ENCODE measurements at regions not wholly inside any gene's neighbourhood (a gene's known extent, or its start where the extent isn't known, plus 50 kb on each side); places are given as distances from the start of the nearest gene placed in this dataset.

- H4K20me1 ChIP-seq = no peaks in the 10 kb centered on the region
- no peaks in the 10 kb centered on the region for H3K36me3 ChIP-seq
- no peak for TF ChIP-seq Cebpa-rat (IDR thresholded peaks at IDR 0.05)
- H3K4me3 ChIP-seq = no peak overlapping the region
- no peak overlapping the region for H3K9ac ChIP-seq
- no peaks in the 10 kb centered on the region for H3K4me1 ChIP-seq
- H3K4me2 ChIP-seq = no peak overlapping the region
- 0 out of 2 replicates have a peak, but pooled peaks cover 11% of the 10 kb centered on the region for H3K9me3 ChIP-seq
- H3K27ac ChIP-seq = no peak overlapping the region
- no peaks in the 10 kb centered on the region for H3K27me3 ChIP-seq
Measured at GRCh38 chr15:36066757-36067156, 512.7 kb upstream of the CDIN1 start.

- Histone ChIP-seq H3K27me3 (no peaks in the 10 kb centered on the region), H3K9me3 (0 out of 2 replicates have a peak, but pooled peaks cover 11% of the 10 kb centered on the region), H3K4me1 (no peaks in the 10 kb centered on the region), H3K4me2 (no peak overlapping the region), H3K27ac (no peak overlapping the region), H3K4me3 (no peak overlapping the region), H4K20me1 (no peaks in the 10 kb centered on the region), H3K9ac (no peak overlapping the region), H3K36me3 (no peaks in the 10 kb centered on the region)
- no peak for TF ChIP-seq Cebpa-rat (IDR thresholded peaks at IDR 0.05)
Measured at GRCh38 chr15:36067483-36068274, 511.7 kb upstream of the CDIN1 start.

GRCh38 chr15:36075333-36075732 is 504.1 kb upstream of the CDIN1 start:
- TF ChIP-seq Cebpa-rat (IDR thresholded peaks at IDR 0.05) = no peak
- Histone ChIP-seq H3K9me3 (no peaks in the 10 kb centered on the region), H3K36me3 (no peaks in the 10 kb centered on the region), H3K4me2 (no peak overlapping the region), H3K9ac (no peak overlapping the region), H4K20me1 (no peaks in the 10 kb centered on the region), H3K4me3 (no peak overlapping the region), H3K4me1 (no peaks in the 10 kb centered on the region), H3K27me3 (no peaks in the 10 kb centered on the region), H3K27ac (no peak overlapping the region)

GRCh38 chr15:36079021-36079420 is 500.4 kb upstream of the CDIN1 start:
- Histone ChIP-seq H3K27me3 (no peaks in the 10 kb centered on the region), H3K9me3 (peaks cover 4% of the 10 kb centered on the region), H3K36me3 (no peaks in the 10 kb centered on the region), H4K20me1 (no peaks in the 10 kb centered on the region), H3K4me2 (no peak overlapping the region), H3K4me1 (no peaks in the 10 kb centered on the region), H3K4me3 (no peak overlapping the region), H3K9ac (no peak overlapping the region), H3K27ac (no peak overlapping the region)
- no peak for TF ChIP-seq Cebpa-rat (IDR thresholded peaks at IDR 0.05)

GRCh38 chr15:36080759-36081158 is 498.7 kb upstream of the CDIN1 start:
- Histone ChIP-seq H3K27ac (no peak overlapping the region), H3K4me3 (no peak overlapping the region), H3K4me1 (no peaks in the 10 kb centered on the region), H3K36me3 (no peaks in the 10 kb centered on the region), H4K20me1 (no peaks in the 10 kb centered on the region), H3K27me3 (no peaks in the 10 kb centered on the region), H3K9me3 (peaks cover 4% of the 10 kb centered on the region), H3K4me2 (no peak overlapping the region), H3K9ac (no peak overlapping the region)
- no peak for TF ChIP-seq Cebpa-rat (IDR thresholded peaks at IDR 0.05)

GRCh38 chr15:36090286-36090946 is 489.0 kb upstream of the CDIN1 start:
- H3K27me3 ChIP-seq = no peaks in the 10 kb centered on the region

GRCh38 chr15:36106640-36107335 is 472.6 kb upstream of the CDIN1 start:
- no peak for TF ChIP-seq Cebpa-rat (IDR thresholded peaks at IDR 0.05)
- H3K4me3 ChIP-seq = no peak overlapping the region
- no peaks in the 10 kb centered on the region for H4K20me1 ChIP-seq
- H3K27ac ChIP-seq = no peak overlapping the region
- H3K36me3 ChIP-seq = no peaks in the 10 kb centered on the region
- H3K27me3 ChIP-seq = no peaks in the 10 kb centered on the region
- no peaks in the 10 kb centered on the region for H3K9me3 ChIP-seq
- H3K4me2 ChIP-seq = no peak overlapping the region
- H3K9ac ChIP-seq = no peak overlapping the region
- no peaks in the 10 kb centered on the region for H3K4me1 ChIP-seq

More at GRCh38 chr15:36090286-36090946, 489.0 kb upstream of the CDIN1 start:
- no peak overlapping the region for H3K4me3 ChIP-seq
- H3K4me1 ChIP-seq = no peaks in the 10 kb centered on the region
- no peaks in the 10 kb centered on the region for H3K9me3 ChIP-seq
- no peak for TF ChIP-seq Cebpa-rat (IDR thresholded peaks at IDR 0.05)
- no peaks in the 10 kb centered on the region for H3K36me3 ChIP-seq
- no peak overlapping the region for H3K27ac ChIP-seq
- no peaks in the 10 kb centered on the region for H4K20me1 ChIP-seq
- H3K4me2 ChIP-seq = no peak overlapping the region
- no peak overlapping the region for H3K9ac ChIP-seq

GRCh38 chr15:36108541-36108940 is 470.9 kb upstream of the CDIN1 start:
- Histone ChIP-seq H3K4me2 (no peak overlapping the region), H4K20me1 (no peaks in the 10 kb centered on the region), H3K9me3 (no peaks in the 10 kb centered on the region), H3K36me3 (no peaks in the 10 kb centered on the region), H3K27ac (no peak overlapping the region), H3K27me3 (no peaks in the 10 kb centered on the region), H3K4me1 (no peaks in the 10 kb centered on the region), H3K4me3 (no peak overlapping the region), H3K9ac (no peak overlapping the region)
- no peak for TF ChIP-seq Cebpa-rat (IDR thresholded peaks at IDR 0.05)

- H3K27me3 ChIP-seq = no peaks in the 10 kb centered on the region
- no peak overlapping the region for H3K4me3 ChIP-seq
- TF ChIP-seq Cebpa-rat (IDR thresholded peaks at IDR 0.05) = no peak
- no peaks in the 10 kb centered on the region for H3K9me3 ChIP-seq
- no peaks in the 10 kb centered on the region for H3K4me1 ChIP-seq
- no peaks in the 10 kb centered on the region for H3K36me3 ChIP-seq
- no peaks in the 10 kb centered on the region for H4K20me1 ChIP-seq
- no peak overlapping the region for H3K4me2 ChIP-seq
- H3K9ac ChIP-seq = no peak overlapping the region
- no peak overlapping the region for H3K27ac ChIP-seq
Measured at GRCh38 chr15:36109943-36110658, 469.3 kb upstream of the CDIN1 start.
